Fibroblast of skin of scalp (primary cell): ENCODE measurements at regions not wholly inside any gene's neighbourhood (a gene's known extent, or its start where the extent isn't known, plus 50 kb on each side); places are given as distances from the start of the nearest gene placed in this dataset.

Source experiments
- DNase-seq: peaks from one replicate; pipeline ENCODE4 v3.0.0-alpha.2; 2013

DNA sequence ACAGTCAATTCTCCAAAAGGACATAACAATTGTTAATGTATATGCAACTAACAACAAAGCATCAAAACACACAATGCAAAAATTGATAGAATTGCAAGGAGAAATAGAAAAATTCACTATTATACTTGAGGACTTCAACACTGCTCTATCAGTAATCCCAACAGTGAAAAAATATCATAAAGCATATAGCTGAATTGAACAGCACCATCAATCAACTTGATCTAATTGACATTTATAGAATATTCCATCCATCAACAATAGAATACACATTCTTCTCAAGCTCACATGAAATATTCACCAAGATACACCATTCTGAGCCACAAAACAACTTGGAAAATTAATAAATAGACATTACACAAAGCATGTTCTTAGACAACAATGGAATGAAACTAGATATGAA is 60.1 kb upstream of the ASXL3 start:
- no peak for DNase-seq

DNA sequence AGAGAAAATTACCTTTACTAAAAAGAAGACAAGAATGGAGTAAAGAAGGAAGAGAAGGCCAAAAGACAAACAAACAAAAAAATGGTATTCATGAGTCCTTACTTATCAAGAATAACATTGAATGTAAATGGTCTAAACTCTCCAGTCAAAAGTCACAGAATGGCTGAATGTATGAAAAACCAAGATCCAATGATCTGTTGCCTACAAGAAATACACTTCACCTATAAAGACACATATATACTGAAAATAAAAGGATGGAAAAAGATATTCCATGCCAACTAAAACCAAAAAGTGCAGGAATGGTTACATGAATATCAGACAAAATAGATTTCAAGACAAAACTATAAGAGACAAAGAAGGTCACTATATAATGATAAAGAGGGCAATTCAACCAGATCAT is 65.0 kb upstream of the ASXL3 start:
- DNase-seq, result no peak

GRCh38 chr18:33507019-33507418 is 66.5 kb upstream of the CCDC178 start:
- no peak for DNase-seq

DNA sequence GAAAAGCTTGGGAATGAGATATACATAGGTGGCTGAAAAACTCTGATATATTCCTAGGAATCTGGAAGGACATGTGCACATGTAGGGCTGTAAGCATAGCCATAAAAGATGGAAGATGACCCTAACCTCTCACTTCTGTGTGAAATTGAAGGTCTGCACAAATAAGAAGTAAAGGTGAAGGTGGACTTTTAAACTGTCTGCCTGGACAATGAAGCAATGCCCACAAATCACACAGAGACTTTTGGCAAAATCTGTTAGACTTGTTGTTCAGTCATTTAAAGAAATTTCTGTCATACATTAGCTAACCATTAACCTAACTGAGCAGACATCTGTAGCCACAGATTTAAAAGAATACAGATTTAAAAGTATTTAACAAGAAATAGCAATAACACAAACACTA is 65.3 kb upstream of the CCDC178 start:
- DNase-seq, result no peak

GRCh38 chr18:33505297-33505696 is 64.8 kb upstream of the CCDC178 start:
- no peak for DNase-seq

DNA sequence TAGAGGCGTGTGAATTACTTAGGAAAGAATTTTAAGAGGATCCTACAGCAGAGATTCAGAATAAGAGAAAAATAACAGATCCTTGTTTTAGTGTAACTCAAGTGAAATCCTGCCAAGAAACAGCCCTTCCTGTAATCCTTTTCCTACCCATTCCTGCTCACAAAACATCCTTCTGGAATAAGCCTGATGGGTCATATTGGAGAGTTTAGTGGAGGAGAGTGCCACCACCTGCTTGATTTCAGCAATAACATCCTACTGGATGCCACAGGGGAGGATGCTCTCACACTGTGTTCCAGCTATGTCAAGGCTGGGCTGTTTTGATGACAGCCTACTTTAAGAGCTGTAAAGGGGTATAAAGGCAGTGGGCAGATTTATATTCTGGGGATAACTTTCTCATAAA is 54.8 kb upstream of the CCDC178 start:
- peak; percentile 65 for DNase-seq
